A673 (cell line): ENCODE measurements at regions not wholly inside any gene's neighbourhood (a gene's known extent, or its start where the extent isn't known, plus 50 kb on each side); places are given as distances from the start of the nearest gene placed in this dataset.

Source experiments
- EZH2 ChIP-seq: fragments of 200-600 bp; sonication (generic); IDR thresholded peaks from 2 replicates; pipeline ENCODE4 v1.6.1; 2017; ENCODE audit warnings: borderline replicate concordance, low read depth, mild to moderate bottlenecking, mixed read lengths, antibody characterized with exemption, low read length; ENCODE audit not compliant: poor library complexity, severe bottlenecking
- TF ChIP-seq, protein P1 (sequence below): fragments of 300-800, 200-600 bp; sonication (generic); conservative IDR thresholded peaks from 2 replicates; pipeline ENCODE4 v1.5.1; 2017; ENCODE audit warnings: low read depth, mild to moderate bottlenecking, antibody characterized with exemption, low read length, moderate library complexity, mixed read lengths

DNA sequence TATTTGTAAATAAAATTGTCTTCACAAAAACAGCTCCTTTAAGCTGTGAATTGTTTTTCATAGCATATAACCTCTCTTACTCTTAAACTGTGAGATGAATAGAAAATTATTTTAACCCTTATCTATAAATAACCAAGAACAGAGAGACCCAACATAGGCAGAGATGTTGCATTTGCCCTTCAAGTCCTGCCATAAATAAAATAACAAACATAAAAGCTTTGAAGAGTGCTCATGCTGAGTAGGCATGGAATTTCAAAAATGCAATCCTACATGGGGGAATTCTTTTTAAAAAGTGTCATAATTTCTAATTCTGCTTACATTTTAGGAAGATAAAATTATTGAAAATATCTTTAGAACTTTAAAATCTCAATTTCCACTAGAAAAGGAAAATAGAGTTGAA is 124.1 kb upstream of the FERD3L start:
- TF ChIP-seq, protein P1, sequence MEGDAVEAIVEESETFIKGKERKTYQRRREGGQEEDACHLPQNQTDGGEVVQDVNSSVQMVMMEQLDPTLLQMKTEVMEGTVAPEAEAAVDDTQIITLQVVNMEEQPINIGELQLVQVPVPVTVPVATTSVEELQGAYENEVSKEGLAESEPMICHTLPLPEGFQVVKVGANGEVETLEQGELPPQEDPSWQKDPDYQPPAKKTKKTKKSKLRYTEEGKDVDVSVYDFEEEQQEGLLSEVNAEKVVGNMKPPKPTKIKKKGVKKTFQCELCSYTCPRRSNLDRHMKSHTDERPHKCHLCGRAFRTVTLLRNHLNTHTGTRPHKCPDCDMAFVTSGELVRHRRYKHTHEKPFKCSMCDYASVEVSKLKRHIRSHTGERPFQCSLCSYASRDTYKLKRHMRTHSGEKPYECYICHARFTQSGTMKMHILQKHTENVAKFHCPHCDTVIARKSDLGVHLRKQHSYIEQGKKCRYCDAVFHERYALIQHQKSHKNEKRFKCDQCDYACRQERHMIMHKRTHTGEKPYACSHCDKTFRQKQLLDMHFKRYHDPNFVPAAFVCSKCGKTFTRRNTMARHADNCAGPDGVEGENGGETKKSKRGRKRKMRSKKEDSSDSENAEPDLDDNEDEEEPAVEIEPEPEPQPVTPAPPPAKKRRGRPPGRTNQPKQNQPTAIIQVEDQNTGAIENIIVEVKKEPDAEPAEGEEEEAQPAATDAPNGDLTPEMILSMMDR: no peak
- TF ChIP-seq EZH2: no peak
